GM13977 (cell line): ENCODE measurements at regions not wholly inside any gene's neighbourhood (a gene's known extent, or its start where the extent isn't known, plus 50 kb on each side); places are given as distances from the start of the nearest gene placed in this dataset.
A peak's percentile ranks its signal among the peaks of the same experiment; 100 is the strongest.

ENCODE experiments used
- DNase-seq: peaks from one replicate; pipeline ENCODE4 v3.0.0; 2012; ENCODE audit warnings: low spot score
- CTCF ChIP-seq: IDR thresholded peaks from 2 replicates; pipeline ENCODE4 v1.5.1; 2012; ENCODE audit warnings: mild to moderate bottlenecking, control low read depth; ENCODE audit not compliant: insufficient read depth; ENCODE audit errors: extremely low read depth, missing control alignments
- in situ Hi-C: fragments of 300-500 bp; cut with MboI; formaldehyde crosslinking; loops from one replicate; pipeline ENCODE4 v1.12.0; 2022; ENCODE audit warnings: low sequenced_read_pairs, low pct_unique_long_range_greater_than_20kb, mixed read lengths, inconsistent platforms; ENCODE audit not compliant: unreplicated experiment

- TF ChIP-seq CTCF = no peak
These were observed 70.1 kb downstream of the PJA1 start for GRCh38 chrX:69094977-69095669.

GRCh38 chrX:69093960-69094871, 71.0 kb downstream of the PJA1 start:
- peak; percentile 77 for DNase-seq
- in situ Hi-C loops = no loop called here
- TF ChIP-seq CTCF = peak; percentile 79

More at GRCh38 chrX:69094977-69095669, 70.1 kb downstream of the PJA1 start:
- in situ Hi-C loops = no loop called here
- DNase-seq = no peak

DNA sequence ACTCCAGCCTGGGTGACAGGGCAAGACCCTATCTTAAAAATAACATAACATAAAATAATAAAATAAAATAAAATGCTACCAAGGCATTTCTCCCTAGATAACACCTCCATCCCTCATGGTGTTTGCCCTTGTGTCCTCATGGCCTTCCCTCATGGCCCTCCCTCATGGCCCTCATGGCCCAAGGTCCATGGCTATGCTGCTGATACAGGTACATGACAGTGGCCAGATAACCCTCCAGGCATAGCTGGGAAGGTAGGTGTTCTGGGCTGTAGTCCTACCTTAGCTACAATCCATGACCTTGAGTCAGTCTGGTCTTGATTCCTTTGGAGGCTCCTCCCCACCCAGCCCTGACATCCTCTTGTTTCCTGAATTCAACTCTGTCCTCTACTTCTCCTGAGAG, 75.2 kb downstream of the PJA1 start:
- in situ Hi-C loops = no loop called here
- TF ChIP-seq CTCF = no peak
- no peak for DNase-seq

DNA sequence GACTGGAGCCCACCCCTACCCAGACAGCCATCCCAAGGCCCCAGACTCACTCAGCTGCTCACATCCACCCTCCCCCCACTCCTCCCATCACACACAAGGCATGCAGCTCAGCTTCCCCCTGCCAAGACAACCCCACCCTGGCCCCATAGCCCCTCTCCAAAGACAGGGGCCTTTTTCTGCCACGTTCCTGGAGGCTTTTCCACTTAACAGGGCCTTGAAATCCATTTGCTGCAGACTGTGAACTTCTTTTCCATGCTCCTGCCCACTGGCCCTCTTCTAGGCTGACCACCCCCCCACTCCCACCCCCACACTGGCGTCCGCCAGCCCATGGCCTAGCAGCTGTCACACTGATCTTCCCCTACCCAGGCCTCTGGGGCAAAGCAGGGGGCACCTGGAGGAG, 76.0 kb downstream of the PJA1 start:
- in situ Hi-C loops = no loop called here
- no peak for DNase-seq
- TF ChIP-seq CTCF = no peak

GRCh38 chrX:69088171-69088938, 76.9 kb downstream of the PJA1 start:
- in situ Hi-C loops = no loop called here
- no peak for DNase-seq
- TF ChIP-seq CTCF = no peak

DNA sequence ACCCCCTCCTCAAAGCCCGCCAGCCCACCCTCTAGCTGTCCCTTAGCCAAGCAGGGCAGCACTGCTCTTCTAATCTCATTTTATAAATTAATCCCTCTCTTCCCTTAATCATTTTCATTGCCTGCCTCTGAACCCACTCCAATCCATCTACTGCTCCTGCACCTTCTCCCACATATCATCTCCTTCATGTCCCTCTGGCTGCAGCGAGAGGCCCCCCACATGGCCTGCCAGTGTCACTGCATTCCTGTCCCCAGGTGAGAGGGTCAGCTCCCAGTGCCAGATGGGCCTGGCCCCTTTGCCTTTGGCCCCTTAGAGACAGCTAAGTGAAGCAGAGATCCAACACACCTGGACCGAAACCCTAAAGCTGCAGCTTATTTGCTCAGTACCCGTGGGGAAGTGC, 79.4 kb downstream of the PJA1 start:
- in situ Hi-C loops = no loop called here
- no peak for DNase-seq
- no peak for TF ChIP-seq CTCF
